ENCODE measurements at regions not wholly inside any gene's neighbourhood (a gene's known extent, or its start where the extent isn't known, plus 50 kb on each side); places are given as distances from the start of the nearest gene placed in this dataset.

- TF ChIP-seq CTCF (conservative IDR thresholded peaks at IDR 0.05; ENCODE audit: low read depth, low read length) (no peak), EZH2 (IDR thresholded peaks at IDR 0.05; ENCODE audit: low read length, unreplicated experiment) (no peak)
Observed at GRCh38 chr17:54196751-54197150, 374.0 kb downstream of the KIF2B start.
